ENCODE measurements at regions not wholly inside any gene's neighbourhood (a gene's known extent, or its start where the extent isn't known, plus 50 kb on each side); places are given as distances from the start of the nearest gene placed in this dataset.
A peak's percentile ranks its signal among the peaks of the same experiment; 100 is the strongest.

- TF ChIP-seq CREB5 (CRISPR knock-in tag; IDR thresholded peaks at IDR 0.05; ENCODE audit: low read depth) (no peak), BACH2 (CRISPR knock-in tag; IDR thresholded peaks at IDR 0.05; ENCODE audit: borderline replicate concordance) (no peak), ISL1 (CRISPR knock-in tag; IDR thresholded peaks at IDR 0.05) (no peak), ZC3H10 (CRISPR knock-in tag; IDR thresholded peaks at IDR 0.05) (no peak), TOX (CRISPR knock-in tag; IDR thresholded peaks at IDR 0.05; ENCODE audit: borderline replicate concordance) (no peak), ARNTL (CRISPR knock-in tag; IDR thresholded peaks at IDR 0.05; ENCODE audit: borderline replicate concordance, low read depth) (no peak), ZNF8 (CRISPR knock-in tag; IDR thresholded peaks at IDR 0.05) (no peak), ZFP30 (CRISPR knock-in tag; IDR thresholded peaks at IDR 0.05) (no peak), ZFP3 (CRISPR knock-in tag; IDR thresholded peaks at IDR 0.05) (no peak), CSRNP3 (CRISPR knock-in tag; IDR thresholded peaks at IDR 0.05) (no peak), ZNF70 (CRISPR knock-in tag; IDR thresholded peaks at IDR 0.05) (no peak), RARB (CRISPR knock-in tag; IDR thresholded peaks at IDR 0.05) (no peak)
Measured at GRCh38 chr2:145799595-145800108, 1279.7 kb upstream of the ZEB2 start (continued).

GRCh38 chr2:145798419-145798818 lies 1278.5 kb upstream of the ZEB2 start:
- no peak for ATAC-seq
- TF ChIP-seq ISL1 (CRISPR knock-in tag; IDR thresholded peaks at IDR 0.05) = no peak
- TF ChIP-seq ZFP3 (CRISPR knock-in tag; IDR thresholded peaks at IDR 0.05) = no peak
- TF ChIP-seq CREB5 (CRISPR knock-in tag; IDR thresholded peaks at IDR 0.05; ENCODE audit: low read depth) = no peak
- TF ChIP-seq ZFP30 (CRISPR knock-in tag; IDR thresholded peaks at IDR 0.05) = no peak
- TF ChIP-seq PPARA (CRISPR knock-in tag; IDR thresholded peaks at IDR 0.05; ENCODE audit: borderline replicate concordance) = no peak
- no peak for TF ChIP-seq CSDC2 (CRISPR knock-in tag; IDR thresholded peaks at IDR 0.05)
- TF ChIP-seq BACH2 (CRISPR knock-in tag; IDR thresholded peaks at IDR 0.05; ENCODE audit: borderline replicate concordance) = no peak
- TF ChIP-seq PATZ1 (CRISPR knock-in tag; IDR thresholded peaks at IDR 0.05; ENCODE audit: borderline replicate concordance) = no peak
- TF ChIP-seq RARB (CRISPR knock-in tag; IDR thresholded peaks at IDR 0.05) = no peak
- no peak for TF ChIP-seq CSRNP3 (CRISPR knock-in tag; IDR thresholded peaks at IDR 0.05)
- TF ChIP-seq SNAI2 (CRISPR knock-in tag; IDR thresholded peaks at IDR 0.05) = no peak
- TF ChIP-seq TOX (CRISPR knock-in tag; IDR thresholded peaks at IDR 0.05; ENCODE audit: borderline replicate concordance) = no peak

- peak; percentile 78 for ATAC-seq
- no peak for TF ChIP-seq GLIS3 (CRISPR knock-in tag; IDR thresholded peaks at IDR 0.05)
- no peak for TF ChIP-seq ZFP30 (CRISPR knock-in tag; IDR thresholded peaks at IDR 0.05)
- TF ChIP-seq BACH2 (CRISPR knock-in tag; IDR thresholded peaks at IDR 0.05; ENCODE audit: borderline replicate concordance) = no peak
- TF ChIP-seq CREB5 (CRISPR knock-in tag; IDR thresholded peaks at IDR 0.05; ENCODE audit: low read depth) = no peak
- no peak for TF ChIP-seq TCF4 (CRISPR knock-in tag; IDR thresholded peaks at IDR 0.05; ENCODE audit: borderline replicate concordance)
- TF ChIP-seq ZNF70 (CRISPR knock-in tag; IDR thresholded peaks at IDR 0.05) = no peak
- TF ChIP-seq POU6F1 (CRISPR knock-in tag; IDR thresholded peaks at IDR 0.05; ENCODE audit: borderline replicate concordance, low read depth) = no peak
- no peak for TF ChIP-seq ARNTL (CRISPR knock-in tag; IDR thresholded peaks at IDR 0.05; ENCODE audit: borderline replicate concordance, low read depth)
- TF ChIP-seq ZNF8 (CRISPR knock-in tag; IDR thresholded peaks at IDR 0.05) = no peak
- no peak for TF ChIP-seq CSDC2 (CRISPR knock-in tag; IDR thresholded peaks at IDR 0.05)
Measured at GRCh38 chr2:145797692-145798091, 1277.8 kb upstream of the ZEB2 start.
